Panc1 (cell line): ENCODE measurements at regions not wholly inside any gene's neighbourhood (a gene's known extent, or its start where the extent isn't known, plus 50 kb on each side); places are given as distances from the start of the nearest gene placed in this dataset.

ENCODE experiments used
- ATAC-seq: fragments of 200-7000 bp; cut with Tn5 transposase; 2 replicates; pipeline ENCODE4 v1.9.1; 2020; ENCODE audit warnings: mild to moderate bottlenecking, moderate library complexity
- BruUV-seq: library from RNA; stranded (reverse); fragments of 400-500 nt; replicated peaks from 2 replicates; lab custom pipeline; 2021; lab: Mats Ljungman, UMichigan
- CTCF ChIA-PET: fragments of 300-600 bp; sonication (Branson Sonifier 250); formaldehyde crosslinking; loops from one replicate; lab custom pipeline; 2022; ENCODE audit warnings: antibody characterized with exemption; lab: Charles Lee
- POLR2A ChIA-PET: fragments of 300-600 bp; sonication (Branson Sonifier 250); formaldehyde crosslinking; loops from one replicate; lab custom pipeline; 2022; ENCODE audit warnings: antibody characterized with exemption; lab: Charles Lee
- DNase-seq: peaks from one replicate; pipeline ENCODE4 v3.0.0-alpha.2; 2010; ENCODE audit warnings: low read depth, low spot score
- H3K27ac ChIP-seq: 2 replicates; pipeline ENCODE4 v1.5.1; 2011; ENCODE audit warnings: mild to moderate bottlenecking, low read length, inconsistent platforms
- H3K27me3 ChIP-seq: fragments of 200-500 bp; sonication (Bioruptor generic); 2 replicates; pipeline ENCODE4 v1.6.0; 2014; ENCODE audit warnings: low read length, inconsistent platforms; ENCODE audit not compliant: control insufficient read depth, insufficient read depth
- H3K36me3 ChIP-seq: fragments of 200-500 bp; sonication (Bioruptor generic); 2 replicates; pipeline ENCODE4 v1.5.1; 2014; ENCODE audit warnings: inconsistent platforms, mild to moderate bottlenecking, low read length, moderate library complexity; ENCODE audit not compliant: control insufficient read depth, insufficient read depth
- H3K4me1 ChIP-seq: 2 replicates; pipeline ENCODE4 v1.5.1; 2011; ENCODE audit warnings: inconsistent platforms, mild to moderate bottlenecking, low read length, moderate library complexity; ENCODE audit not compliant: control insufficient read depth, insufficient read depth
- H3K4me3 ChIP-seq, 2 experiments: 2 replicates each; pipeline ENCODE4 v1.5.1; 2011 to 2012; ENCODE audit warnings: low read depth in 2 of 2, low read length in 2 of 2, mild to moderate bottlenecking in 2 of 2, inconsistent platforms in 1 of 2, moderate library complexity in 1 of 2
- H3K9me3 ChIP-seq: fragments of 200-500 bp; sonication (Bioruptor generic); 2 replicates; pipeline ENCODE4 v1.5.1; 2014; ENCODE audit warnings: low read depth, mild to moderate bottlenecking, inconsistent platforms, low read length, moderate library complexity; ENCODE audit not compliant: control insufficient read depth, insufficient read depth
- POLR2AphosphoS5 ChIP-seq: IDR thresholded peaks from 2 replicates; pipeline ENCODE4 v1.6.1; 2012; ENCODE audit warnings: mild to moderate bottlenecking, low read depth, low read length, moderate library complexity
- TCF7L2 ChIP-seq: IDR thresholded peaks from 2 replicates; pipeline ENCODE4 v1.6.1; 2011; ENCODE audit warnings: mild to moderate bottlenecking, low read depth, low read length, inconsistent platforms
- in situ Hi-C: cut with HindIII; loops from 2 replicates; pipeline ENCODE4 v1.10.0; 2016; ENCODE audit warnings: low sequenced_read_pairs, low pct_unique_long_range_greater_than_20kb
- intact Hi-C: fragments of 100-400 bp; cut with micrococcal nuclease; formaldehyde crosslinking; loops from one replicate; pipeline ENCODE4 v1.10.0; 2022; ENCODE audit not compliant: unreplicated experiment
- TF ChIP-seq, protein P1 (sequence below): fragments of 450-650 bp; IDR thresholded peaks from 2 replicates; pipeline ENCODE4 v1.5.1; 2017; ENCODE audit warnings: mild to moderate bottlenecking
- TF ChIP-seq, protein P2 (sequence below), 2 experiments: IDR thresholded peaks; 2 replicates each; pipeline ENCODE4 v1.6.1; 2011 to 2012; ENCODE audit warnings: low read depth in 2 of 2, control low read depth in 1 of 2, low read length in 1 of 2, mild to moderate bottlenecking in 1 of 2, moderate library complexity in 1 of 2; ENCODE audit not compliant: insufficient read depth in 1 of 2

GRCh38 chr1:14435368-14436023, 163.0 kb upstream of the KAZN start:
- Histone ChIP-seq H3K27me3 (no peaks in the 10 kb centered on the region), H3K4me1 (no peaks in the 10 kb centered on the region), H3K27ac (no peak overlapping the region), H3K4me3 (no peak overlapping the region), H3K9me3 (no peaks in the 10 kb centered on the region), H3K36me3 (no peaks in the 10 kb centered on the region)
- ChIA-PET CTCF (no interaction called here), POLR2A (no interaction called here)
- BruUV-seq = no TSS peak
- TF ChIP-seq, protein P1, sequence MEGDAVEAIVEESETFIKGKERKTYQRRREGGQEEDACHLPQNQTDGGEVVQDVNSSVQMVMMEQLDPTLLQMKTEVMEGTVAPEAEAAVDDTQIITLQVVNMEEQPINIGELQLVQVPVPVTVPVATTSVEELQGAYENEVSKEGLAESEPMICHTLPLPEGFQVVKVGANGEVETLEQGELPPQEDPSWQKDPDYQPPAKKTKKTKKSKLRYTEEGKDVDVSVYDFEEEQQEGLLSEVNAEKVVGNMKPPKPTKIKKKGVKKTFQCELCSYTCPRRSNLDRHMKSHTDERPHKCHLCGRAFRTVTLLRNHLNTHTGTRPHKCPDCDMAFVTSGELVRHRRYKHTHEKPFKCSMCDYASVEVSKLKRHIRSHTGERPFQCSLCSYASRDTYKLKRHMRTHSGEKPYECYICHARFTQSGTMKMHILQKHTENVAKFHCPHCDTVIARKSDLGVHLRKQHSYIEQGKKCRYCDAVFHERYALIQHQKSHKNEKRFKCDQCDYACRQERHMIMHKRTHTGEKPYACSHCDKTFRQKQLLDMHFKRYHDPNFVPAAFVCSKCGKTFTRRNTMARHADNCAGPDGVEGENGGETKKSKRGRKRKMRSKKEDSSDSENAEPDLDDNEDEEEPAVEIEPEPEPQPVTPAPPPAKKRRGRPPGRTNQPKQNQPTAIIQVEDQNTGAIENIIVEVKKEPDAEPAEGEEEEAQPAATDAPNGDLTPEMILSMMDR = peak; percentile 31; the same call in 1 of the 2 replicates
- TF ChIP-seq, protein P2, sequence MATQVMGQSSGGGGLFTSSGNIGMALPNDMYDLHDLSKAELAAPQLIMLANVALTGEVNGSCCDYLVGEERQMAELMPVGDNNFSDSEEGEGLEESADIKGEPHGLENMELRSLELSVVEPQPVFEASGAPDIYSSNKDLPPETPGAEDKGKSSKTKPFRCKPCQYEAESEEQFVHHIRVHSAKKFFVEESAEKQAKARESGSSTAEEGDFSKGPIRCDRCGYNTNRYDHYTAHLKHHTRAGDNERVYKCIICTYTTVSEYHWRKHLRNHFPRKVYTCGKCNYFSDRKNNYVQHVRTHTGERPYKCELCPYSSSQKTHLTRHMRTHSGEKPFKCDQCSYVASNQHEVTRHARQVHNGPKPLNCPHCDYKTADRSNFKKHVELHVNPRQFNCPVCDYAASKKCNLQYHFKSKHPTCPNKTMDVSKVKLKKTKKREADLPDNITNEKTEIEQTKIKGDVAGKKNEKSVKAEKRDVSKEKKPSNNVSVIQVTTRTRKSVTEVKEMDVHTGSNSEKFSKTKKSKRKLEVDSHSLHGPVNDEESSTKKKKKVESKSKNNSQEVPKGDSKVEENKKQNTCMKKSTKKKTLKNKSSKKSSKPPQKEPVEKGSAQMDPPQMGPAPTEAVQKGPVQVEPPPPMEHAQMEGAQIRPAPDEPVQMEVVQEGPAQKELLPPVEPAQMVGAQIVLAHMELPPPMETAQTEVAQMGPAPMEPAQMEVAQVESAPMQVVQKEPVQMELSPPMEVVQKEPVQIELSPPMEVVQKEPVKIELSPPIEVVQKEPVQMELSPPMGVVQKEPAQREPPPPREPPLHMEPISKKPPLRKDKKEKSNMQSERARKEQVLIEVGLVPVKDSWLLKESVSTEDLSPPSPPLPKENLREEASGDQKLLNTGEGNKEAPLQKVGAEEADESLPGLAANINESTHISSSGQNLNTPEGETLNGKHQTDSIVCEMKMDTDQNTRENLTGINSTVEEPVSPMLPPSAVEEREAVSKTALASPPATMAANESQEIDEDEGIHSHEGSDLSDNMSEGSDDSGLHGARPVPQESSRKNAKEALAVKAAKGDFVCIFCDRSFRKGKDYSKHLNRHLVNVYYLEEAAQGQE (IDR thresholded peaks at IDR 0.05; ENCODE audit: insufficient read depth in 1 of 2, low read depth in 2 of 2, low read length in 1 of 2) = no peak
- no peak for DNase-seq
- no peak for ATAC-seq
- intact Hi-C loops (no loop called here), in situ Hi-C loops (no loop called here)

GRCh38 chr1:14437417-14437918, 161.0 kb upstream of the KAZN start:
- Histone ChIP-seq H3K36me3 (no peaks in the 10 kb centered on the region), H3K27ac (no peak overlapping the region), H3K4me3 (no peak overlapping the region), H3K9me3 (no peaks in the 10 kb centered on the region), H3K4me1 (no peaks in the 10 kb centered on the region), H3K27me3 (no peaks in the 10 kb centered on the region)
- POLR2A ChIA-PET = interaction anchor here (0.7 kb wide), 1 partner anchor 21 kb away, joined by 7 read pairs; no protein-coding TSS in a partner anchor
- DNase-seq = no peak
- intact Hi-C loops (no loop called here), in situ Hi-C loops (no loop called here)
- CTCF ChIA-PET = no interaction called here
- no TSS peak for BruUV-seq
- ATAC-seq = no peak
- TF ChIP-seq, protein P1 = no peak
- no peak for TF ChIP-seq TCF7L2
- TF ChIP-seq POLR2AphosphoS5 = no peak
- TF ChIP-seq, protein P2 (IDR thresholded peaks at IDR 0.05; ENCODE audit: insufficient read depth in 1 of 2, low read depth in 2 of 2, low read length in 1 of 2) = no peak
